Osteocyte (in vitro differentiated cells): ENCODE measurements at regions not wholly inside any gene's neighbourhood (a gene's known extent, or its start where the extent isn't known, plus 50 kb on each side); places are given as distances from the start of the nearest gene placed in this dataset.
"Not testable (repeated sequence)": the region's sequence is repeated elsewhere in the genome, so short reads cannot be mapped to it uniquely, and the experiment has no call there.

Experiments used
- DNase-seq: peaks from one replicate; pipeline ENCODE4 v3.0.0; 2021; ENCODE audit warnings: mixed read lengths; ENCODE audit not compliant: unreplicated experiment; ENCODE audit errors: extremely low spot score
- H3K27ac Mint-ChIP-seq: one replicate; pipeline ENCODE4 v1.8.0; 2021; ENCODE audit warnings: mild to moderate bottlenecking, mixed read lengths; ENCODE audit not compliant: unreplicated experiment
- H3K27me3 Mint-ChIP-seq: one replicate; pipeline ENCODE4 v1.8.0; 2021; ENCODE audit warnings: mixed read lengths; ENCODE audit not compliant: unreplicated experiment
- H3K36me3 Mint-ChIP-seq: one replicate; pipeline ENCODE4 v1.8.0; 2021; ENCODE audit warnings: mixed read lengths; ENCODE audit not compliant: unreplicated experiment
- H3K4me1 Mint-ChIP-seq: one replicate; pipeline ENCODE4 v1.8.0; 2021; ENCODE audit warnings: mixed read lengths; ENCODE audit not compliant: unreplicated experiment
- H3K4me3 Mint-ChIP-seq: one replicate; pipeline ENCODE4 v1.8.0; 2021; ENCODE audit warnings: mild to moderate bottlenecking, moderate library complexity, mixed read lengths; ENCODE audit not compliant: unreplicated experiment
- H3K9me3 Mint-ChIP-seq: one replicate; pipeline ENCODE4 v1.8.0; 2021; ENCODE audit warnings: mixed read lengths; ENCODE audit not compliant: unreplicated experiment
- CTCF ChIP-seq: fragments of 200-600 bp; sonication (generic); IDR thresholded peaks from 2 replicates; pipeline ENCODE4 v1.5.0; 2021; ENCODE audit warnings: antibody characterized with exemption, mild to moderate bottlenecking, moderate library complexity

GRCh38 chr11:87517351-87517750 lies 479.6 kb downstream of the TMEM135 start:
- Mint-ChIP-seq H3K4me3 (no peak overlapping the region), H3K27me3 (peaks cover 12% of the 10 kb centered on the region), H3K36me3 (no peaks in the 10 kb centered on the region), H3K4me1 (no peaks in the 10 kb centered on the region), H3K27ac (no peak overlapping the region), H3K9me3 (no peaks in the 10 kb centered on the region)
- no peak for DNase-seq
- TF ChIP-seq CTCF, result no peak

GRCh38 chr11:87507722-87508121 lies 470.0 kb downstream of the TMEM135 start:
- not testable (repeated sequence) for H3K27ac Mint-ChIP-seq, DNase-seq, H3K4me1 Mint-ChIP-seq, H3K36me3 Mint-ChIP-seq, H3K9me3 Mint-ChIP-seq, H3K4me3 Mint-ChIP-seq
- peaks cover 22% of the 10 kb centered on the region for H3K27me3 Mint-ChIP-seq

GRCh38 chr11:87506946-87507345 lies 469.2 kb downstream of the TMEM135 start:
- not testable (repeated sequence) for H3K36me3 Mint-ChIP-seq, H3K4me3 Mint-ChIP-seq

GRCh38 chr11:87501388-87501787 lies 463.7 kb downstream of the TMEM135 start:
- H3K27ac Mint-ChIP-seq, result no peak overlapping the region
- no peak overlapping the region for H3K4me3 Mint-ChIP-seq
- no peaks in the 10 kb centered on the region for H3K4me1 Mint-ChIP-seq
- no peaks in the 10 kb centered on the region for H3K9me3 Mint-ChIP-seq
- no peak for TF ChIP-seq CTCF
- no peak for DNase-seq
- no peaks in the 10 kb centered on the region for H3K36me3 Mint-ChIP-seq
- H3K27me3 Mint-ChIP-seq, result peaks cover 13% of the 10 kb centered on the region

More at GRCh38 chr11:87506946-87507345, 469.2 kb downstream of the TMEM135 start:
- peaks cover 22% of the 10 kb centered on the region for H3K27me3 Mint-ChIP-seq
- not testable (repeated sequence) for H3K9me3 Mint-ChIP-seq, H3K27ac Mint-ChIP-seq, DNase-seq, H3K4me1 Mint-ChIP-seq

GRCh38 chr11:87494936-87495335 lies 457.2 kb downstream of the TMEM135 start:
- peaks cover 20% of the 10 kb centered on the region for H3K27me3 Mint-ChIP-seq
- DNase-seq, H3K4me1 Mint-ChIP-seq, H3K4me3 Mint-ChIP-seq, H3K36me3 Mint-ChIP-seq, H3K27ac Mint-ChIP-seq, H3K9me3 Mint-ChIP-seq: not testable (repeated sequence)

GRCh38 chr11:87494026-87494425 lies 456.3 kb downstream of the TMEM135 start:
- H3K4me1 Mint-ChIP-seq, DNase-seq, H3K27ac Mint-ChIP-seq, H3K4me3 Mint-ChIP-seq, H3K36me3 Mint-ChIP-seq, H3K9me3 Mint-ChIP-seq: not testable (repeated sequence)
- peaks cover 18% of the 10 kb centered on the region for H3K27me3 Mint-ChIP-seq

GRCh38 chr11:87493516-87493915 lies 455.8 kb downstream of the TMEM135 start:
- H3K27me3 Mint-ChIP-seq, result peaks cover 16% of the 10 kb centered on the region
- no peak for TF ChIP-seq CTCF
- H3K27ac Mint-ChIP-seq, result no peak overlapping the region
- H3K36me3 Mint-ChIP-seq, result no peaks in the 10 kb centered on the region
- no peaks in the 10 kb centered on the region for H3K9me3 Mint-ChIP-seq
- H3K4me3 Mint-ChIP-seq, result no peak overlapping the region
- DNase-seq, result no peak
- H3K4me1 Mint-ChIP-seq, result no peaks in the 10 kb centered on the region
